GM12878 (cell line): ENCODE measurements at regions not wholly inside any gene's neighbourhood (a gene's known extent, or its start where the extent isn't known, plus 50 kb on each side); places are given as distances from the start of the nearest gene placed in this dataset.

Experiments used
- ATAC-seq: fragments of 200-7000 bp; cut with Tn5 transposase; 3 replicates; pipeline ENCODE4 v1.9.1; 2020; ENCODE audit warnings: mild to moderate bottlenecking, moderate library complexity
- BruUV-seq: library from RNA; stranded (reverse); fragments of 400-500 nt; replicated peaks from 2 replicates; lab custom pipeline; 2021; lab: Mats Ljungman, UMichigan
- CTCF ChIA-PET: fragments of 300-600 bp; sonication (Branson Sonifier 250); formaldehyde crosslinking; extraction: SDS; loops from one replicate; lab custom pipeline; 2021; ENCODE audit warnings: inconsistent platforms; lab: Yijun Ruan, JAX
- POLR2A ChIA-PET: fragments of 350-600 bp; formaldehyde crosslinking; extraction: SDS; loops from one replicate; lab custom pipeline; 2021; ENCODE audit warnings: inconsistent platforms; lab: Charles Lee
- RAD21 ChIA-PET: fragments of 300-600 bp; sonication (Branson Sonifier 250); formaldehyde crosslinking; loops from one replicate; lab custom pipeline; 2023; ENCODE audit warnings: antibody characterized with exemption; ENCODE audit not compliant: unreplicated experiment; lab: Charles Lee
- SMC1A ChIA-PET: fragments of 300-600 bp; sonication (Branson Sonifier 250); formaldehyde crosslinking; loops from one replicate; lab custom pipeline; 2023; ENCODE audit not compliant: unreplicated experiment, uncharacterized antibody; lab: Charles Lee
- DNase-seq: peaks from one replicate; pipeline ENCODE4 v3.0.0-alpha.2; 2011; ENCODE audit warnings: low read depth, low spot score
- FAIRE-seq: peaks from 3 replicates; lab custom pipeline; 2011; peaks lifted over from hg19 to GRCh38; lab: Jason Lieb, UNC
- H2AFZ ChIP-seq: 2 replicates; pipeline ENCODE4 v1.6.0; 2011; ENCODE audit warnings: low read depth, low read length, control low read depth; ENCODE audit not compliant: control insufficient read depth
- H3K27ac ChIP-seq: 2 replicates; pipeline ENCODE4 v1.5.1; 2011; ENCODE audit warnings: control low read depth; ENCODE audit not compliant: control insufficient read depth, insufficient read depth
- H3K27me3 ChIP-seq, 2 experiments: replicated peaks in 1 of 2; 2 replicates each; pipeline versions ENCODE4 v1.6.0 to v1.6.1; 2011; ENCODE audit warnings: low read length in 1 of 2; ENCODE audit not compliant: control insufficient read depth in 2 of 2, insufficient read depth in 2 of 2
- H3K36me3 ChIP-seq, 2 experiments: 2 replicates each; pipeline ENCODE4 v1.5.1; 2011; ENCODE audit warnings: low read length in 1 of 2; ENCODE audit not compliant: control insufficient read depth in 2 of 2, insufficient read depth in 2 of 2
- H3K4me1 ChIP-seq: 2 replicates; pipeline ENCODE4 v1.6.1; 2011; ENCODE audit warnings: mild to moderate bottlenecking, low read length, moderate library complexity, mixed read lengths; ENCODE audit not compliant: control insufficient read depth, insufficient read depth
- H3K4me2 ChIP-seq: 2 replicates; pipeline ENCODE4 v1.6.0; 2011; ENCODE audit warnings: control low read depth; ENCODE audit not compliant: control insufficient read depth, insufficient read depth
- H3K4me3 ChIP-seq: fragments of 200-600 bp; sonication (generic); 2 replicates; pipeline ENCODE4 v1.5.1; 2016
- H3K79me2 ChIP-seq: 2 replicates; pipeline ENCODE4 v1.6.0; 2011; ENCODE audit warnings: low read length; ENCODE audit not compliant: control insufficient read depth, insufficient read depth
- H3K9ac ChIP-seq: 2 replicates; pipeline ENCODE4 v1.8.0; 2011; ENCODE audit warnings: low read length, control low read depth, mixed read lengths; ENCODE audit not compliant: control insufficient read depth, insufficient read depth
- H3K9me3 ChIP-seq: replicated peaks from 3 replicates; pipeline ENCODE4 v1.5.1; 2011; ENCODE audit warnings: mild to moderate bottlenecking, low read length; ENCODE audit not compliant: control insufficient read depth, insufficient read depth
- H4K20me1 ChIP-seq: 2 replicates; pipeline ENCODE4 v1.6.0; 2011; ENCODE audit not compliant: control insufficient read depth, insufficient read depth
- BCL11A ChIP-seq: IDR thresholded peaks from 2 replicates; pipeline ENCODE4 v1.6.1; 2011; ENCODE audit warnings: low read depth, low read length
- CREB1 ChIP-seq: IDR thresholded peaks from 2 replicates; pipeline ENCODE4 v1.6.1; 2012; ENCODE audit warnings: low read depth, mild to moderate bottlenecking, inconsistent platforms
- EGR1 ChIP-seq, 2 experiments: IDR thresholded peaks; 1 replicate in 1 of 2; 2 replicates in 1 of 2; pipeline ENCODE4 v1.6.1; 2011 to 2012; ENCODE audit warnings: low read depth in 2 of 2, low read length in 2 of 2, borderline replicate concordance in 1 of 2, mild to moderate bottlenecking in 1 of 2, moderate library complexity in 1 of 2
- NFIC ChIP-seq: IDR thresholded peaks from 2 replicates; pipeline ENCODE4 v1.6.1; 2012; ENCODE audit warnings: low read depth, mild to moderate bottlenecking, inconsistent platforms, low read length, moderate library complexity
- YY1 ChIP-seq: IDR thresholded peaks from 2 replicates; pipeline ENCODE4 v1.6.1; 2011; ENCODE audit warnings: low read depth, mild to moderate bottlenecking, low read length
- WGBS: methylation state at CpG from one replicate; pipeline ENCODE4 v1.1.6; 2016; ENCODE audit warnings: low lambda C conversion rate; ENCODE audit not compliant: insufficient replicate concordance, insufficient coverage; ENCODE audit errors: missing lambda C conversion rate; 5-methylcytosine and 5-hydroxymethylcytosine counted together
- in situ Hi-C: fragments of 300-500 bp; cut with MboI; formaldehyde crosslinking; loops from 9 replicates; pipeline ENCODE4 v1.14.3; 2018; ENCODE audit warnings: mixed read lengths
- intact Hi-C: fragments of 100-400 bp; cut with micrococcal nuclease; formaldehyde crosslinking; loops from one replicate; pipeline ENCODE4 v1.14.2; 2022; ENCODE audit not compliant: unreplicated experiment
- TF ChIP-seq, protein P1 (sequence below): IDR thresholded peaks from 2 replicates; pipeline ENCODE4 v1.6.1; 2011; ENCODE audit warnings: low read depth, low read length, improper control_type of control experiment, borderline replicate concordance

DNA sequence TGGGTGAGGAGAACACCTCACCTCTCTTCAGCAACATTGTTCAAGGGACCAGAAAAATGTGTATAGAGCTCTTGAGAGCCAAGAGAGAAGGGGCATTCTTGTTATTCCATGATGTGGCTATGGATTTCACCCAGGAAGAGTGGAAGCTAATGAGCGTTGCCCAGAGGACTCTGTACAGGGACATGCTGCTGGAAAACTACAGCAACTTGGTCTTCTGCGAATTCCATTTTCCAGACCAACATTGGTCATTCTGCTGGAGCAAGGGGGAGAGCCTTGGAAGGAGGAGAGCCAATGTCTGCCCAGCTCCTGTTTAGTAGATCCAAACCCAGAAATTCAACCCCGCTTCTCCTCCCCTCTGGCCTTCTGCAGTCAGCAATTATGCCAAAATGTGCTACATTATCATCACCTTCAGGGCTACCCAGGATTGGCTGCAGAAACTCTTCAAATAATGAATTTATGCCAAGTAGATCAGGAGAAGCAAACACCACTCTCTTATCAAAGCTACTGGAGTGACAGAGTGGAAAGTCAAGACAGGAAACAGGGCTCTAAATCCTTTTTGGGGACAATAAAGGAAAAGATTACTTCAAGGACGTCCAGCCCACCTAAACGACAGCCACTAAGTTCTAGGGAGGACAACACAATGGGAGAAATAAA, 707.5 kb upstream of the LUZP2 start:
- no peaks in the 10 kb centered on the region for H3K36me3 ChIP-seq
- H3K4me1 ChIP-seq = no peaks in the 10 kb centered on the region
- ChIA-PET SMC1A (interaction anchor here (0.6 kb wide), 1 partner anchor 22 kb away, joined by 3 read pairs; no protein-coding TSS in a partner anchor), RAD21 (interaction anchor here (0.5 kb wide), 1 partner anchor 354 kb away, joined by 3 read pairs; no protein-coding TSS in a partner anchor), CTCF (interaction anchor here (0.8 kb wide), 1 partner anchor 12 kb away, joined by 3 read pairs; no protein-coding TSS in a partner anchor)
- WGBS = 5% methylated on average over 5 of the region's 5 CpGs
- H3K79me2 ChIP-seq = no peaks in the 10 kb centered on the region
- no TSS peak for BruUV-seq
- no peak overlapping the region for H3K4me2 ChIP-seq
- intact Hi-C loops = no loop called here
- FAIRE-seq (no peak), ATAC-seq (no peak)
- H2AFZ ChIP-seq = no peak overlapping the region
- H3K27me3 ChIP-seq = no peaks in the 10 kb centered on the region
- in situ Hi-C loops = no loop called here
- H3K9ac ChIP-seq = no peak overlapping the region
- TF ChIP-seq NFIC (no peak), BCL11A (no peak), YY1 (no peak), EGR1 (IDR thresholded peaks at IDR 0.05; ENCODE audit: borderline replicate concordance in 1 of 2, low read depth in 2 of 2, low read length in 2 of 2) (no peak), CREB1 (no peak)
- TF ChIP-seq, protein P1, sequence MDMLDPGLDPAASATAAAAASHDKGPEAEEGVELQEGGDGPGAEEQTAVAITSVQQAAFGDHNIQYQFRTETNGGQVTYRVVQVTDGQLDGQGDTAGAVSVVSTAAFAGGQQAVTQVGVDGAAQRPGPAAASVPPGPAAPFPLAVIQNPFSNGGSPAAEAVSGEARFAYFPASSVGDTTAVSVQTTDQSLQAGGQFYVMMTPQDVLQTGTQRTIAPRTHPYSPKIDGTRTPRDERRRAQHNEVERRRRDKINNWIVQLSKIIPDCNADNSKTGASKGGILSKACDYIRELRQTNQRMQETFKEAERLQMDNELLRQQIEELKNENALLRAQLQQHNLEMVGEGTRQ = no peak
- TF ChIP-seq, all 136 proteins: peak for 0
- no peaks in the 10 kb centered on the region for H4K20me1 ChIP-seq
- no peaks in the 10 kb centered on the region for H3K9me3 ChIP-seq
- H3K27ac ChIP-seq = no peak overlapping the region
- DNase-seq = no peak
- POLR2A ChIA-PET = no interaction called here
- H3K4me3 ChIP-seq = no peak overlapping the region
